GM12878 (cell line): ENCODE measurements at regions not wholly inside any gene's neighbourhood (a gene's known extent, or its start where the extent isn't known, plus 50 kb on each side); places are given as distances from the start of the nearest gene placed in this dataset.
"Not testable (repeated sequence)": the region's sequence is repeated elsewhere in the genome, so short reads cannot be mapped to it uniquely, and the experiment has no call there.

ENCODE experiments used
- ATAC-seq: fragments of 200-7000 bp; cut with Tn5 transposase; 3 replicates; pipeline ENCODE4 v1.9.1; 2020; ENCODE audit warnings: mild to moderate bottlenecking, moderate library complexity
- BruUV-seq: library from RNA; stranded (reverse); fragments of 400-500 nt; replicated peaks from 2 replicates; lab custom pipeline; 2021; lab: Mats Ljungman, UMichigan
- CTCF ChIA-PET: fragments of 300-600 bp; sonication (Branson Sonifier 250); formaldehyde crosslinking; extraction: SDS; loops from one replicate; lab custom pipeline; 2021; ENCODE audit warnings: inconsistent platforms; lab: Yijun Ruan, JAX
- POLR2A ChIA-PET: fragments of 350-600 bp; formaldehyde crosslinking; extraction: SDS; loops from one replicate; lab custom pipeline; 2021; ENCODE audit warnings: inconsistent platforms; lab: Charles Lee
- RAD21 ChIA-PET: fragments of 300-600 bp; sonication (Branson Sonifier 250); formaldehyde crosslinking; loops from one replicate; lab custom pipeline; 2023; ENCODE audit warnings: antibody characterized with exemption; ENCODE audit not compliant: unreplicated experiment; lab: Charles Lee
- SMC1A ChIA-PET: fragments of 300-600 bp; sonication (Branson Sonifier 250); formaldehyde crosslinking; loops from one replicate; lab custom pipeline; 2023; ENCODE audit not compliant: unreplicated experiment, uncharacterized antibody; lab: Charles Lee
- DNase-seq: peaks from one replicate; pipeline ENCODE4 v3.0.0-alpha.2; 2011; ENCODE audit warnings: low read depth, low spot score
- FAIRE-seq: peaks from 3 replicates; lab custom pipeline; 2011; peaks lifted over from hg19 to GRCh38; lab: Jason Lieb, UNC
- H2AFZ ChIP-seq: 2 replicates; pipeline ENCODE4 v1.6.0; 2011; ENCODE audit warnings: low read depth, low read length, control low read depth; ENCODE audit not compliant: control insufficient read depth
- H3K27ac ChIP-seq: 2 replicates; pipeline ENCODE4 v1.5.1; 2011; ENCODE audit warnings: control low read depth; ENCODE audit not compliant: control insufficient read depth, insufficient read depth
- H3K27me3 ChIP-seq, 2 experiments: replicated peaks in 1 of 2; 2 replicates each; pipeline versions ENCODE4 v1.6.0 to v1.6.1; 2011; ENCODE audit warnings: low read length in 1 of 2; ENCODE audit not compliant: control insufficient read depth in 2 of 2, insufficient read depth in 2 of 2
- H3K36me3 ChIP-seq, 2 experiments: 2 replicates each; pipeline ENCODE4 v1.5.1; 2011; ENCODE audit warnings: low read length in 1 of 2; ENCODE audit not compliant: control insufficient read depth in 2 of 2, insufficient read depth in 2 of 2
- H3K4me1 ChIP-seq: 2 replicates; pipeline ENCODE4 v1.6.1; 2011; ENCODE audit warnings: mild to moderate bottlenecking, low read length, moderate library complexity, mixed read lengths; ENCODE audit not compliant: control insufficient read depth, insufficient read depth
- H3K4me2 ChIP-seq: 2 replicates; pipeline ENCODE4 v1.6.0; 2011; ENCODE audit warnings: control low read depth; ENCODE audit not compliant: control insufficient read depth, insufficient read depth
- H3K4me3 ChIP-seq: fragments of 200-600 bp; sonication (generic); 2 replicates; pipeline ENCODE4 v1.5.1; 2016
- H3K79me2 ChIP-seq: 2 replicates; pipeline ENCODE4 v1.6.0; 2011; ENCODE audit warnings: low read length; ENCODE audit not compliant: control insufficient read depth, insufficient read depth
- H3K9ac ChIP-seq: 2 replicates; pipeline ENCODE4 v1.8.0; 2011; ENCODE audit warnings: low read length, control low read depth, mixed read lengths; ENCODE audit not compliant: control insufficient read depth, insufficient read depth
- H3K9me3 ChIP-seq: replicated peaks from 3 replicates; pipeline ENCODE4 v1.5.1; 2011; ENCODE audit warnings: mild to moderate bottlenecking, low read length; ENCODE audit not compliant: control insufficient read depth, insufficient read depth
- H4K20me1 ChIP-seq: 2 replicates; pipeline ENCODE4 v1.6.0; 2011; ENCODE audit not compliant: control insufficient read depth, insufficient read depth
- EGR1 ChIP-seq, 2 experiments: IDR thresholded peaks; 1 replicate in 1 of 2; 2 replicates in 1 of 2; pipeline ENCODE4 v1.6.1; 2011 to 2012; ENCODE audit warnings: low read depth in 2 of 2, low read length in 2 of 2, borderline replicate concordance in 1 of 2, mild to moderate bottlenecking in 1 of 2, moderate library complexity in 1 of 2
- EZH2 ChIP-seq: IDR thresholded peaks from 2 replicates; pipeline ENCODE4 v1.6.1; 2012; ENCODE audit warnings: low read depth, mild to moderate bottlenecking, control low read depth, inconsistent platforms, low read length, borderline replicate concordance; ENCODE audit not compliant: control insufficient read depth
- NBN ChIP-seq: fragments of 450-650 bp; IDR thresholded peaks from 2 replicates; pipeline ENCODE4 v1.6.1; 2016
- WGBS: methylation state at CpG from one replicate; pipeline ENCODE4 v1.1.6; 2016; ENCODE audit warnings: low lambda C conversion rate; ENCODE audit not compliant: insufficient replicate concordance, insufficient coverage; ENCODE audit errors: missing lambda C conversion rate; 5-methylcytosine and 5-hydroxymethylcytosine counted together
- in situ Hi-C: fragments of 300-500 bp; cut with MboI; formaldehyde crosslinking; loops from 9 replicates; pipeline ENCODE4 v1.14.3; 2018; ENCODE audit warnings: mixed read lengths
- intact Hi-C: fragments of 100-400 bp; cut with micrococcal nuclease; formaldehyde crosslinking; loops from one replicate; pipeline ENCODE4 v1.14.2; 2022; ENCODE audit not compliant: unreplicated experiment

DNA sequence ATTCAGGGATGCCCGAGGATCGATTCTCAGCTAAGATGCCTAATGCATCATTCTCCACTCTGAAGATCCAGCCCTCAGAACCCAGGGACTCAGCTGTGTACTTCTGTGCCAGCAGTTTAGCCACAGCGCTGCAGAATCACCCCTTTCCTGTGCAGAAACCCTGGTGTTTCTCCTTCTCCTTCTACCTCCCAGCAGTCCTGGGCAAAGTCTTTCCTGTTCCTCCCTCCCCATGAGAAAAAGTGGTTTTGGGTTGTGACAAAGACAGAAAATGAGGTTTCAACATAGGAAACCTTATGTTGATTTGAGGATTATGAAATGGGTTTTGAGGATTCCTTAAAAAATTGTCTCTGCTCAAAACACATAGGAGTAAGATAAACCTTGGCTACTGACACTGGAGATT, 185.1 kb upstream of the PRSS1 start:
- H2AFZ ChIP-seq, POLR2A ChIA-PET, BruUV-seq: not testable (repeated sequence)

GRCh38 chr7:142563470-142563869, 185.8 kb upstream of the PRSS1 start:
- SMC1A ChIA-PET: interaction anchor here (1.0 to 1.7 kb wide), 5 partner anchors 15 to 24 kb away, joined by 3 to 6 read pairs (median 4); no protein-coding TSS in a partner anchor
- no peak overlapping the region for H2AFZ ChIP-seq
- TF ChIP-seq NBN: no peak
- no peak for TF ChIP-seq EGR1 (IDR thresholded peaks at IDR 0.05; ENCODE audit: borderline replicate concordance in 1 of 2, low read depth in 2 of 2, low read length in 2 of 2)
- TF ChIP-seq EZH2: no peak
- TF ChIP-seq, all 136 proteins: peak for 0
- H3K36me3 ChIP-seq: no peaks in the 10 kb centered on the region
- CTCF ChIA-PET: interaction anchor here (0.8 to 6.7 kb wide), 4 partner anchors 9 to 45 kb away, joined by 3 to 165 read pairs (median 6); no protein-coding TSS in a partner anchor
- H3K9ac ChIP-seq: no peak overlapping the region
- H3K4me3 ChIP-seq: no peak overlapping the region
- 33% methylated on average over 1 of the region's 1 CpG for WGBS
- POLR2A ChIA-PET: interaction anchor here (0.8 kb wide), 1 partner anchor 28 kb away, joined by 3 read pairs; no protein-coding TSS in a partner anchor
- RAD21 ChIA-PET: interaction anchor here (0.9 kb wide), 1 partner anchor 22 kb away, joined by 4 read pairs; no protein-coding TSS in a partner anchor
- H3K27me3 ChIP-seq: peaks cover 0 to under 1% of the 10 kb centered on the region in 2 experiments; a peak in 2 of 4 replicates
- H3K79me2 ChIP-seq: no peaks in the 10 kb centered on the region
- DNase-seq (no peak), FAIRE-seq (no peak), ATAC-seq (no peak)
- H3K4me1 ChIP-seq: no peaks in the 10 kb centered on the region
- no peak overlapping the region for H3K4me2 ChIP-seq
- intact Hi-C loops: no loop called here
- in situ Hi-C loops: no loop called here
- no peak overlapping the region for H3K27ac ChIP-seq
- no peaks in the 10 kb centered on the region for H4K20me1 ChIP-seq
- H3K9me3 ChIP-seq: no peaks in the 10 kb centered on the region
- BruUV-seq: no TSS peak

More for the DNA sequence above, 185.1 kb upstream of the PRSS1 start:
- H3K9me3 ChIP-seq, H3K4me3 ChIP-seq, DNase-seq, H3K79me2 ChIP-seq, H3K9ac ChIP-seq, ATAC-seq, intact Hi-C loops, H3K4me2 ChIP-seq, SMC1A ChIA-PET, FAIRE-seq, in situ Hi-C loops, RAD21 ChIA-PET, H3K36me3 ChIP-seq, H4K20me1 ChIP-seq, H3K27ac ChIP-seq, H3K27me3 ChIP-seq, H3K4me1 ChIP-seq: not testable (repeated sequence)
- CTCF ChIA-PET: interaction anchor here (6.7 kb wide), 1 partner anchor 19 kb away, joined by 165 read pairs; no protein-coding TSS in a partner anchor
- no CpG with 5 or more reads among the region's 3 CpGs for WGBS
